GM19023 (cell line): ENCODE measurements at regions not wholly inside any gene's neighbourhood (a gene's known extent, or its start where the extent isn't known, plus 50 kb on each side); places are given as distances from the start of the nearest gene placed in this dataset.
"Not testable (repeated sequence)": the region's sequence is repeated elsewhere in the genome, so short reads cannot be mapped to it uniquely, and the experiment has no call there.

ENCODE experiments used
- ATAC-seq: cut with Tn5 transposase; IDR thresholded peaks from one replicate; pipeline ENCODE4 v1.9.1; 2021; ENCODE audit warnings: mild to moderate bottlenecking, moderate library complexity; ENCODE audit not compliant: unreplicated experiment

- no peak for ATAC-seq
Observed at GRCh38 chr5:152058267-152058666, 133.6 kb upstream of the GLRA1 start.

- no peak for ATAC-seq
Observed at GRCh38 chr5:152056931-152057330, 132.3 kb upstream of the GLRA1 start.

GRCh38 chr5:152052470-152052869 is 127.8 kb upstream of the GLRA1 start:
- no peak for ATAC-seq

GRCh38 chr5:152051499-152052454 is 127.1 kb upstream of the GLRA1 start:
- ATAC-seq: no peak

- no peak for ATAC-seq
Observed at GRCh38 chr5:152046361-152046760, 121.7 kb upstream of the GLRA1 start.

- not testable (repeated sequence) for ATAC-seq
Observed at GRCh38 chr5:152038856-152039255, 114.2 kb upstream of the GLRA1 start.

- ATAC-seq: not testable (repeated sequence)
Observed at GRCh38 chr5:152026328-152027024, 101.8 kb upstream of the GLRA1 start.

GRCh38 chr5:152016421-152016820 is 91.8 kb upstream of the GLRA1 start:
- no peak for ATAC-seq

GRCh38 chr5:152007653-152008335 is 83.1 kb upstream of the GLRA1 start:
- ATAC-seq: no peak

- ATAC-seq: no peak
Observed at GRCh38 chr5:152004095-152004494, 79.4 kb upstream of the GLRA1 start.
